ENCODE measurements at regions not wholly inside any gene's neighbourhood (a gene's known extent, or its start where the extent isn't known, plus 50 kb on each side); places are given as distances from the start of the nearest gene placed in this dataset.
"Not testable (repeated sequence)": the region's sequence is repeated elsewhere in the genome, so short reads cannot be mapped to it uniquely, and the experiment has no call there.

DNA sequence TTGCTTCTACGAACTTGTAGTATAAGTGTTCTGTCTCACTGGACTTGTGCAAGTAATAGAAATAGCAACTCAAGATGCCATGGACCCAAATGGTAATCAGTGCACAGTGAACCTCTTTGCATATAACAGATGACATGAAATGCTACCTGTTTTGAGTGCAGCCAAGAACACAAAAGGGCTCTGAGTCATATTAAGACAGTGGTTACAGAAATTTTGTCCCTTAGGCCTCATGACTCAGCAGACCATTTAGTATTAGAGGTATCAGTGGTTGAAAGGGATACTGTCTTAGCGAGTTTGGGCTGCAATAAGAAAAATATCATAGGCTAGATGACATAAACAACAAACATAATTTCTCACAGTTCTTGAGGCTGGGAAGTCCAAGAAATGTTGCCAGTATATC is 502.9 kb upstream of the PCDH10 start:
- DNase-seq (ENCODE audit: extremely low read depth, low read depth): no peak

DNA sequence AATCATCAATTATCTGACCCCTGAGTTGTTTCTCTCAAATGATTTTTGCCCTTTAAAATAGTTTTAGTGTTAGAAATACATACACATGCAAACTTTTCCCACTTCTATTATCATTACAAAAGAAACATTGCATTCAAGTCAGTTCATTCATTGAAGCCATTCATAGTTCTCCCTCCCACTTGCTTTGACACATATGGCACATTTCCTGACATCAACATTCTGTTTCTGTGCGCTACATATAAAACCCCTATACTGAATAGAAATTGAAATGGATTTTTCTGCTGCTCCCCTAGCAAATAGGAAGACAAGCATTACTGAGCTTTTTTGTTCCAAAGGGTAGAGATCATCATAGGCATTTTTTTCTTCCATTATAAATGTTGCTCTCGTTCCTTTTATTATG is 497.9 kb upstream of the PCDH10 start:
- DNase-seq (ENCODE audit: extremely low read depth, low read depth): no peak

DNA sequence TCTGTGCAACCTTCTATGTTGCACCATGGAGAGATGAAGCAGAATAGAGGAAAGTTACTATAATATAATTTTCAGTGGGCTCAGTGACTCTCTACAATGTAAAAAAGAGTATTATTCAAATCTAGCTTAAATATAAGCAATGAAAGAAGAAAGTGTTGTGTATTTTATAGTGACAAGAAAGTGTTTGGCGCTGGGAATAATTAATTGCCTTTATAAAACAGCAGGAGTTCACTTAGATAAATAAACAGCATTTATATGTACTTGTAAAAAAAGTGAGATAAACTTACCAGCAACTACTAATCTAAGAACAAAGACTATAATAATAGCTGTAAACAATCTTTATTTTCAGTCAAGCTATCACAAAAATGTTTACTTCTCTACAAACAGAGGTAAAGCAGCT is 488.9 kb upstream of the PCDH10 start:
- DNase-seq (ENCODE audit: extremely low read depth, low read depth): no peak

DNA sequence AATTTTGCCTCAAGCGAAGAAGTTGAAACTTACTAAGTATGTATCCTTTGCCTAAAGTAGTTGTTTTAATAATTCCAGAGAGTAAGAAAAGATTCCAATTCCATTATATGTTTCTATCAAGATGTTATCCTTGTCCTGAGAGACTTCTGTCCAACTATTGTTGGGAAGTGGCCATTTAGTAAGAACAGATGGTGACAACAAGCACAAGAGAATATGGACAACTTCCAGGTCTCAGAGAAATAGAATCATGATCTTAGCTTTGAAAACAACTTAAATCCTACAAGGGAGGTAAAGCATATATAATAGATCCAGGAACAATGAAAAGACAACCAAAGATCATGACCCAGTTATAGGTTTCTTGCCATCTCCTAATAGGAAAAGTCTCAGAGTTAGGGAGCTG is 486.6 kb upstream of the PCDH10 start:
- DNase-seq (ENCODE audit: extremely low read depth, low read depth): no peak

DNA sequence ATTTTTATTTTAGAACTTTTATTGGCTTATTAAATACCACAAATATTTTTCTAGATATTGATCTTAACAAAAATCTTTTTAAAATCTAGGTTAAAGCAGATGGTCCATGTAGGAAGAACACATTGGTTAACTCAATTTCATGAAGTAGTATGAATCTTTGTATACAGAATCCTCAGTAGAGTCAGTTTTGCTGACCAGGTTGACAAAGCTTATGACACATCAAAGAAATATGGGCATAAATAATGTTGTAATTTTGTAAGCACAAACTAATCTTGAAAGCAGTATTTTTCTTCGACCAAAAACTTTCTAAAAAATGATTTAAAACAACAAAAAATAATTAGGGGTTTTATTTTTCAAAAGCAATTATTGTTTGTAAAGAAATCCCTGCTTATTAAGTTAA is 479.3 kb upstream of the PCDH10 start:
- DNase-seq (ENCODE audit: extremely low read depth, low read depth): no peak

DNA sequence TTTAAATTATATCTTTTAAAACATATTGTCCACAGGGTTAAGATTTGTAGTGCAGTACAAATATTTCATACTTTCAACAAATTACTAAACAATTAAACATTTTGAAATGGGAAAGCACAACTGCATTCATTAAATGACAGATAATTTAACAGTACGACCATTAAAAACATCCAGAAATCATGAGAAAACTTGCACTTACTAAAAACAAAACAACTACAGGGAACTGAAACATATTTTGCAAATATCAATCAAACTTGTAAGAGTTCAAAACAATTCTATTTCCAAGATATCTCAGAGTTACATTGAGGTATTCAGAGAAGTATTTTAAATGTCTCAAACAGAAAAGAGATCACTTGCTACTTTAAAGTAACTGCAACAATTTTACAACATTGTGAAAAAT is 478.5 kb upstream of the PCDH10 start:
- no peak for DNase-seq (ENCODE audit: extremely low read depth, low read depth)

DNA sequence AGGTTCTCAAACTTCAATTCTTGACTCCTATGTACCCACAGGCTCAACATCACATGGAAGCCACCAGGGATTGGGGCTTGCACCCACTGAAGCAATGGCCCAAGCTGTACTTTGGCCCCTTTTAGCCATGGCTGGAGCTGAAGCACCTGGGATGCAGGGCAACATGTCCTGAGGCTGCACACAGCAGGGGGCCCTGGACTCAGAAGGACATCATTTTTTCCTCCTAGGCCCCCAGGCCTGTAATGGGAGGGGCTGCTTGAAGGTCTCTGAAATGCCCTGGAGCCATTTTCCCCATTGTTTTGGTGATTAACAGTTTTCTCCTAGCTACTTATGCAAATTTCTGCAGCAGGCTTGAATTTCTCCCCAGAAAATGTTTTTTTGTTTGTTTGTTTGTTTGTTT is 465.1 kb upstream of the PCDH10 start:
- DNase-seq (ENCODE audit: extremely low read depth, low read depth): no peak

DNA sequence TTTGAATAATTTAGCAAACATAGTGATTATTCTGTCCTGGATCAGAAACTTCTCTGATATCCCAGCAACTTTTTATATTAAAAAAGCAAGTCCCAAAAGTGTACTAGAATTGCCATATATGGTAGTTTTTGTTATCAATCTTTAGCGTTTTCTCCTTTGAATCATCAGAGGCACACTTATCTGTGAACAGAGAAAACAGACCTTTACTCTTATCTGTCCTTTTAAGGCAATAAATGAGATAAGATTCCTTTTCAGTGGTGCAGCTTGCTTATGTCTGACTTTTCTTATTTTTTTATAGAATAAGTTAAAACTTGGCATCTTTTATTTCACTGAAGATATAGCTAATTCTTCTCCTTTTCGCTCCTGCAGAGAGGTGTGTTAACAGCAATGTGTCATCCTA is 458.1 kb upstream of the PCDH10 start:
- DNase-seq (ENCODE audit: extremely low read depth, low read depth): no peak

DNA sequence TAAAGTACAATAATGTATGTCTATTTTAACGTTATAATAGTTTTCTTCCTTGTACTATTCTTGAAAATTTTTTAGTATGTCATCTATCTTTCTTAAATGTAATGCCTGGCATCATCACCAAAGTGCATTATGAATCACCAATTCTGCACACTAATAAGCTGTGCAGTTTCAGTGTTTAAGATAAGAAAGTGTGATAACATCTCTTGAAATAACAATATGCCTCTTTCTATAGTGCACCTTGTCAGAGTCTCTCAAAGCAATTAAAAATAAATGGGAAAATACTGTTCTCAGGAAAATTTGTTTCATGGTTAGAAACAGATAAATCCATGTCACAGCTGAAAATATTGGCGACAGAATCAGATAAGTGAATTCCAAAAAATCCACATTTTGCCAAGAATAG is 457.4 kb upstream of the PCDH10 start:
- DNase-seq (ENCODE audit: extremely low read depth, low read depth): no peak

DNA sequence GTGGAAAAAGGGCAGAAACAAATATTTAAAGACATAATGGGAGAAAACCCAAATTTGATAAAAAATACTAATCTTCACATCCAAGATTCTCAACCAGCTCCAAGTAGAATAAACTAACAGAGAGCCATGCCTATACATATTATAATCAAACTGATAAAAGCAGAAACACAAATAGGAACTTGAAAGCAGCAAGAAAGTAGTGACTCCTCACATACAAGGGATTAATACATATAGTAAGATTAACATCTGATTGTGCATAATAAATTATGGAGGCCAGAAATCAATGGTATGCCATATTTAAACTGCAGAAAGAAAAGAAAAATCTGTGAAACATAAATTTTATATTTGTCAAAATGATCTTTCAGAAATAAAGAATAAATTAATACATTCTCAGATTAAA is 454.3 kb upstream of the PCDH10 start:
- DNase-seq (ENCODE audit: extremely low read depth, low read depth): no peak

DNA sequence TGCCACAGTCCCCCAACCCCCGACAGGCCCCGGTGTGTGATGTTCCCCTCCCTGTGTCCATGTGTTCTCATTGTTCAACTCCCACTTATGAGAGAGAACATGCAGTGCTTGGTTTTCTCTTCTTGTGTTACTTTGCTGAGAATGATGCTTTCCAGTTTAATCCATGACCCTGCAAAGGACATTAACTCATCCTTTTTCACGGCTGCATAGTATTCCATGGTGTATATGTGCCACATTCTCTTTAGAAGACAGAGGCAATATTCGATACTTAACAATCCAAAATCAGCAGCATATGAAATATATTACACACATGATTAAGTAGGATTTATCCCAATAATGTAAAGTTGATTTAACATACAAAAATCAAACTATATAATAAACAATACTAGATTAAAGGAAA is 451.6 kb upstream of the PCDH10 start:
- not testable (repeated sequence) for DNase-seq (ENCODE audit: extremely low read depth, low read depth)

DNA sequence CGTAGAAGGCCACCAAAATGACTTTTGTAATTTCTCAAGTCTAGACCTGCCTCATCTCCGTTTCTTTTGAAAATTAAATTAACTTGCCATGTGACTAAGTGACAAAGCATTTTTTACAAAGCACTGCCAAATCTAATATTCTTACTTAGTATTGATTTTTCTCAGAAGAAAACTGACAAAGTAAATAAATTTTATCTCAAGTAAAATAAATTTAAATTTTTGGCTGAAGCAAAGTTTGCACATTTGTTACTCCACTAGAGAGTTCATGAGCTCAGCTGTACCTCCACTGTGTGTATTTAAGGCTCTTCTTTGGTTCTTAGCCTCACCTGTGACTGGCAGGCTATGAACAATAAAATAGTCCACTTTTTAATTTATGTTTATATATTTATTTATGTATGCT is 441.1 kb upstream of the PCDH10 start:
- DNase-seq (ENCODE audit: extremely low read depth, low read depth): no peak

DNA sequence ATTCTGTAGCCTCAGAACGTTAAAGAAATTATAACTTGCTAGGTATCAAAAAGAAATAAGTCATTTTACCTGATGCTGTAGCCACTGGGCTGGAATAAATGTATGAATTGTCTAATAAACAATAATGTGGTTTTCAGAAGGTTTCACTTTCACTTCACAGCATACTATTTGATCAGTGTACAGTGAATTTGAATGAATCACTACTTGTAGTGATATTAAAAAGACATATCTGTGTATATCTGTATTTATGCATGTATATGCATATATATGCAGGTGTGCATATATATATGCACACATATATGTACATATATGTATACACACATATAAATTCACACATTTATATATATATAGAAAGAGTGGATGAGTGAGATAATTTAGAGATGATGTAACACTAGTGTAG is 440.0 kb upstream of the PCDH10 start:
- DNase-seq (ENCODE audit: extremely low read depth, low read depth): no peak

DNA sequence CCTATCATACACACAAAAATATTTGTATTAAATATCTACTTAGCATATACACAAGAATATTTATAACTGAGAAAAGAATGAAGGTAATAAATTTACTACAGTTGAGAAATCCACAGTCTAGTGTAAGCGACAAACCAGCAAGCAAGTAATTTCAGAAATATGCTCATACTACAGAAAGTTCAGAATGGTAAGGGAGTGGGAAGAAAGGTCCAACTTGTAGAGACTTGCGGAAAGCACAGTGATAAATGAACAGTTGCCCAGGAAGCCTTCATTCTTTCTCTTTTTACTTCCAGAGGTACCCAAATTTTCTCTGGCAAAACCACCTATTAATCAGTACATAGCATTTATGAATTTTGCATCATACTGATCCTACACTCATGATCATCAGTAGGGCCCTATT is 438.1 kb upstream of the PCDH10 start:
- DNase-seq (ENCODE audit: extremely low read depth, low read depth): no peak

DNA sequence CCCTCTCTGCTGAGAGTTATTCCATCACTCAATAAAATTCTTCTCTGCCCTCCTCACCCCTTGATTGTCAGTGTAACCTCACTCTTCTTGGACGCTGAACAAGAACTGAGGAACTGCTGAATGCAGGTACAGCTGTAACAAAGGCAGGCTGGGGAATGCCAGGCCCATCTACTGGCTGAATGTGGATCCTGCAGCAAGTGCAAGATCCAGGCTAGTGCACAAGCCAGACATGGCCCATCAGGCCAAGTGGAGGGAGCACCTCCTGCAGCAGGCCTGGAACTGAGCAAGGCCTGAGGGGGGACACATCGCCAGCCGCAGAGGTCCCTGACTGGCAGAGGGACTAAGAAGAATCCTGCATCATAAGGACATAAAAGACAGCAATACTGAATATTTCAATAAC is 411.8 kb upstream of the PCDH10 start:
- DNase-seq (ENCODE audit: extremely low read depth, low read depth): no peak

DNA sequence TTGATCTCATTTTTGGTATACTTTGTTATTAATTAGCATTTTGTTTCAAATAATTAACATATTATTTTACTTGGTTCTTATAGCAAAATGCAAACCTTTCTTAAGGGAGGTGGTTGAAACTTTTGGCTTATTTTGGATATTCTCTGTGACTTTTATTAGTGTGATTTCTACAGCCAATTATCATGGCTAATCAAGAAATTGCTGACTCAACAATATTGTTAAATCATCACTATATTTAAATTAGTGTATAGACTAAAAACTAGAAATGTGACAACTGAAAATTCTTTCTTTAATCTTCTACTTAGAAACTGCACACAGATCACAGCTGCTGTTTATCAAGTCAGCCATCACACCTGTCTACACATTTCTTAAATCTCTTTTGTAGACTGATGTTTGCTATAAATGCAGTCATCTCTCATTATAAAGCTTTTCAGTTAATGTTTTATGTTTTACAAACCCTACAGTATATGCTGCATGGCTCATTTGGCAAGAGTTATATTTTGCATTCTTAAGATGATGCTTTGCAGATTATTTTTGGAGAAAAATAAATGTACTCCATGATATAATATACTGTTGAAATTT is 389.8 kb upstream of the PCDH10 start:
- no peak for DNase-seq (ENCODE audit: extremely low read depth, low read depth)

DNA sequence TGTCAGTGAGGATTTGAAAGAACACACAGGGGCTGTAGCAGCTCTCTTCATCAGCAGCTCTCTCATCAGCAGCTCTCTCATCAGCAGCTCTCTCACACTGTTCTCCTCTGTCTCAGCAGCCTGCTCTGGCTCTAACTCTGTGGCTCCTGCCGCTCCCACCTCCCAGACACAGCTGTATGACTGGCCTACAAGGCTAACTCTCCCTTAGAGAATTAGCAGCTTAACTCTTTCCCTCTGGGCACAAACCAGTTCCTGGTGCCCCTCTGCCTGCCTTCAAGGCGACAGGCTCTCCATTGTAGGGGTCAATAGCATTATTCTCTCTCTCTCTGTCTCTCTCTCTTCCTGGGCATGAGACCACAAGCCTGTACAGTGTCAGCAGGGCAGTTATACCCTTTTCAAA is 385.6 kb upstream of the PCDH10 start:
- no peak for DNase-seq (ENCODE audit: extremely low read depth, low read depth)

DNA sequence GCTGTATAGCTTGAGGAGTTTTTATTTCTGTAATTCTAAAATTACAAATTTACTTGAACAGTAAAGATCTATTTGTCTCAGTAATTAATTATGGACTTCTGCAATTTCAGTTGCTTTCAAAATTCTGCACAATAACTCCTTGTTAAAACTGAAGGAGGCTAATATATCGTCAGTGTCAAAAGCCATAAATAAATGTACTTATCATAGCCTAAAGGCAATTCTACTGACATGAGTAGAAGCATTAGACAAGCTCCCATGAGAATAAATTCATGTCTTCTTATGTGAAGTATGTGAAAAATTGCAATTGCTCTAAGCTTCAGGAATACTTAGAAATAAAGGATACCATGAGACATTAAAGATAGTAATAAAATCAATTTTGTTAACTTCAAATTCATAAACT is 381.2 kb upstream of the PCDH10 start:
- no peak for DNase-seq (ENCODE audit: extremely low read depth, low read depth)

DNA sequence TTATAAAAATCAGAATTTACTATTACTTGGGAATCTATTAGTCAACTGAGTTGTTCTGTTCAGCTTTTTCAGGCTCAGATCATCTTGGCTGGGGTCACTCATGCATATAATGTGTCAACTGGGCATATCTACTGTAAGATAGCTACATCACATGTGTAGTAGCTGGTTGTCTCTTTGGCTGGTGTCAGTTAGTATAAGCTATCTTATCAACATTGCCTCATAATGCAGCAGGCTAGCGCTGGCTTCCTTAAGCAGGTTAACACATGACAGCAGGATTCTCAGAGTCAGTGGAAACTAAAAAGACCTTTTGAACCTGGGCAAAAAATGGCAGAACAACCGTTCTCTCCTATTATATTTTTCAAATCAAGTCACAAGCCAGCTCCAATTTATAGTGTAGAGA is 378.3 kb upstream of the PCDH10 start:
- no peak for DNase-seq (ENCODE audit: extremely low read depth, low read depth)

DNA sequence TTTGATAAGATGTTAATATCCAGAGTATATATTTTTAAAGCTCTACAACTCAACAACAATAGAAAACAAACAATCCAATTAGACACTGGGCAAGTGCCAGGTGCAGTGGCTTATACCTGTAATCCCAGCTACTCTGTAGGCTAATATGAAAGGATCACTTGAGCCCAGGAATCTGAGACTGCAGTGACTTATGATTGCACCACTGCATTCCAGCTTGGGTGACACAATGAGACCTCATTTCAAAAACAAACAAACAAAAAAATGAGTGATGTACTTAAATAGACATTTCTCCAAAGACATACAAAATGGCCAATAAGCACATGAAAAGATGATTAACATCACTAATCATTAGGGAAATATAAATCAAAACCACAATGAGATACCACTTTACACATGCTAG is 356.8 kb upstream of the PCDH10 start:
- DNase-seq (ENCODE audit: extremely low read depth, low read depth): no peak

DNA sequence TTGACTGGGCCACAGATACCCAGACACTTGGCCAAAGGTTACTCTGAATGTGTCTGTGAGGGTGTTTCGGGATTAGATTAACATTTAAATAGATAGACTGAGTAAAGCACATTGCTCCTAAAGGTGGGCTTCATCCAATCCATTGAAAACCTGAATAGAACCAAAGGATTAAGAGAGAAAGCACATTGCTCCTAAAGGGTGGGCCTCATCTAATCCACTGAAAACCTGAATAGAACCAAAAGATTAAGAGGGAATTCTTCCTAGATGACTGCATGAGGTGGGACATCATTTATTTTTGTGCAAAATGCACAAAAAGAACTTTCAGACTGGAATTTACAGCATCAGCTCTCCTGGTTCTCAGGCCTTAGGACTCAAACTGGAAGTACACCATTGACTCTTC is 351.2 kb upstream of the PCDH10 start:
- no peak for DNase-seq (ENCODE audit: extremely low read depth, low read depth)

DNA sequence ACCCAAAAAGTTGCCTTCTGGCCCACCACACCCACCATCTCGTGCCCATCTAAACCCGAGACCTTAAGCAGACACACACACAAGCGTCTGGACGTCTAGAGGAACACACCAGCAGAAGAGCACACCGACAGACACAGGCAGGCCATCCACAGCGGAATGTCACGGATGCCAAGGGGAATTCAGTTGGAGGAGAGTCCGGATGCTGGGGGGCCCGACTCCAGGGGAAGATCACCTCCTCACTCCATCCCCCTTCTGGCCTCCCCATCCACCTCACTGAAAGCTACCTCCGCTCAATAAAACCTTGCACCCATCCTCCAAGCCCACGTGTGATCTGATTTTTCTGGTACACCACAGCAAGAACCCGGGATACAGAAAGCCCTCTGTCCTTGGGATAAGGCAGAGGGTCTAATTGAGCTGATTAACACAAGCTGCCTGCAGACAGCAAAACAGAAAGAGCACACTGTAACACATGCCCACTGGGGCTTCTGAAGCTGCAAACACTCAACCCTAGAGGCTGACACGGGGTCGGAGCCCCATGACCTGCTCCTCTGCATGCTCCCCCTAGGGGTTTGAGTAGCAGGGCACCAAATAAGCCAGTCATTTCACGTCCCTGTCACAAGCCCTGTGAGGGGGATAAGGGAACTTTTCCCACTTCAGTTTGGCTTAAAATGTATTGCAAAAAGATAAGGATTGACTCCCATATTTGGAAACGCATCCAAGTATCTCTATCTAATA is 339.6 kb upstream of the PCDH10 start:
- no peak for DNase-seq (ENCODE audit: extremely low read depth, low read depth)

DNA sequence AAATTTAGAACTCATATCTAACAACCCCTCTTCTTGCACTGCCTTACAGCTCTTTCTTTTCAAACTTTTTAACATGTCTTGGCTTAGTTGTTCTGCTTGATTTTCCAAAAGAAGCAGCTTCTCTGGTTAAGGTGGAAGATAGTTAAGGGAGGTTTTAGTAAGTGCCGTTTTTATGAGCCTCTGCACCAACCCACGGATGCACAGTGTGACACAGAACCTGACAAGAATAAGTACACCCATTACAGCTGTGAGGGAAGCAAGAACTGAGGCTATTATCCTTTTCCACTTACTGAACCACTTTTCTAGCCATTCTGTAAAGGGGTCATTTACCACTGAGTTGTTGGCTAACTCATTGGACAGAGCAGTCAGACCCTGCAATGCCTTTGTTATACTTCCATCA is 336.0 kb upstream of the PCDH10 start:
- DNase-seq (ENCODE audit: extremely low read depth, low read depth): not testable (repeated sequence)

Data from NCI-H460 (cell line).